Stimulated activated CD4-positive, alpha-beta T cell treated with anti-CD3 and anti-CD28 coated beads, TNF-alpha, amount 100 ng/mL, for 1 hour (primary cell): ENCODE measurements at regions not wholly inside any gene's neighbourhood (a gene's known extent, or its start where the extent isn't known, plus 50 kb on each side); places are given as distances from the start of the nearest gene placed in this dataset.
"Not testable (repeated sequence)": the region's sequence is repeated elsewhere in the genome, so short reads cannot be mapped to it uniquely, and the experiment has no call there.

Source experiments
- DNase-seq, 3 donors: peaks; one replicate each; pipeline ENCODE4 v3.0.0-alpha.2; 2020; ENCODE audit warnings: low read depth in 3 of 3, low spot score in 1 of 3

GRCh38 chr5:91243852-91244251 lies 139.3 kb downstream of the ARRDC3 start:
- no peak for DNase-seq

- no peak for DNase-seq
Observed at GRCh38 chr5:91243286-91243685, 139.8 kb downstream of the ARRDC3 start.

- DNase-seq = not testable (repeated sequence)
Observed at GRCh38 chr5:91241460-91241859, 141.7 kb downstream of the ARRDC3 start.

- no peak for DNase-seq
Observed at GRCh38 chr5:91240175-91240574, 142.9 kb downstream of the ARRDC3 start.

GRCh38 chr5:91235271-91235694 lies 147.8 kb downstream of the ARRDC3 start:
- DNase-seq = no peak

- DNase-seq = no peak
Observed at GRCh38 chr5:91232523-91232922, 150.6 kb downstream of the ARRDC3 start.

- no peak for DNase-seq
Observed at GRCh38 chr5:91229031-91229727, 153.9 kb downstream of the ARRDC3 start.

GRCh38 chr5:91228188-91228587 lies 154.9 kb downstream of the ARRDC3 start:
- DNase-seq = no peak

- DNase-seq = peak; percentile 26 to 47 (median 38)
Observed at GRCh38 chr5:91225848-91226686, 157.1 kb downstream of the ARRDC3 start.

GRCh38 chr5:91224969-91225368 lies 158.1 kb downstream of the ARRDC3 start:
- DNase-seq = no peak

- DNase-seq = no peak
Observed at GRCh38 chr5:91224456-91224855, 158.7 kb downstream of the ARRDC3 start.

- no peak for DNase-seq
Observed at GRCh38 chr5:91223886-91224285, 159.2 kb downstream of the ARRDC3 start.

- DNase-seq = no peak
Observed at GRCh38 chr5:91222482-91222881, 160.6 kb downstream of the ARRDC3 start.

- DNase-seq = no peak
Observed at GRCh38 chr5:91221917-91222316, 161.2 kb downstream of the ARRDC3 start.

GRCh38 chr5:91219803-91220371 lies 163.2 kb downstream of the ARRDC3 start:
- DNase-seq = peak in 1 of 3 donors; percentile 10

- DNase-seq = no peak
Observed at GRCh38 chr5:91219091-91219802, 163.9 kb downstream of the ARRDC3 start.

- no peak for DNase-seq
Observed at GRCh38 chr5:91217859-91218258, 165.3 kb downstream of the ARRDC3 start.

- no peak for DNase-seq
Observed at GRCh38 chr5:91214571-91214970, 168.5 kb downstream of the ARRDC3 start.
